Skeletal muscle satellite cell (primary cell): ENCODE measurements at regions not wholly inside any gene's neighbourhood (a gene's known extent, or its start where the extent isn't known, plus 50 kb on each side); places are given as distances from the start of the nearest gene placed in this dataset.
"Not testable (repeated sequence)": the region's sequence is repeated elsewhere in the genome, so short reads cannot be mapped to it uniquely, and the experiment has no call there.

Experiments
- H3K27me3 ChIP-seq: 2 replicates; pipeline ENCODE4 v1.7.0; 2013; ENCODE audit warnings: low read length; ENCODE audit not compliant: control insufficient read depth, insufficient read depth
- H3K36me3 ChIP-seq: 2 replicates; pipeline ENCODE4 v1.7.0; 2013; ENCODE audit warnings: mild to moderate bottlenecking, control low read depth, low read length; ENCODE audit not compliant: insufficient read depth
- H3K4me1 ChIP-seq: 2 replicates; pipeline ENCODE4 v1.7.0; 2013; ENCODE audit warnings: low read length; ENCODE audit not compliant: control insufficient read depth, insufficient read depth
- H3K4me2 ChIP-seq: 2 replicates; pipeline ENCODE4 v1.7.0; 2013; ENCODE audit warnings: mild to moderate bottlenecking, low read length
- H3K4me3 ChIP-seq: 2 replicates; pipeline ENCODE4 v1.7.0; 2013; ENCODE audit warnings: low read length
- H3K9ac ChIP-seq: 2 replicates; pipeline ENCODE4 v1.7.0; 2013; ENCODE audit warnings: mild to moderate bottlenecking, low read depth, low read length, moderate library complexity
- H3K9me3 ChIP-seq: replicated peaks from 2 replicates; pipeline ENCODE4 v1.7.0; 2013; ENCODE audit warnings: mild to moderate bottlenecking, control low read depth, low read length

DNA sequence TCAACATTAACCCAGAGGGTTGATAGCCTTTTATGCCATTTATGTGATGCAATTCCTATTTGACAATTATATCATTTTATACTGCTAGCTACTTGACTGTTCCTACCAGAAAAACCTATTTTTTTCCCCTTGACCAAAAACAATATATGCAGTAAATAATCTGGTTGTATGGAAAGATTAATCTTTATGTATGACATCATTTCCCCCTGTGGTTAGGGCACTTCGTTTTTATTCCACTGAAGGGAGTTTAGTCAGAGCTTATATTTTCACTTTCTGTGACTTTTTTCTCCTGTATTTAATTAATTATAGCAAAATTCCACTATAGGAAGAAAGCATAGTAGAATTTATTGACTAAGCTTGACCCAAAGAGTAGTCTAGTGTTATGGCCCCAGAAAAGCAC, 107.6 kb downstream of the HAUS1 start:
- Histone ChIP-seq H3K9ac (no peak overlapping the region), H3K27me3 (no peaks in the 10 kb centered on the region), H3K4me1 (peaks cover 11% of the 10 kb centered on the region), H3K4me2 (no peak overlapping the region), H3K36me3 (peaks cover 9% of the 10 kb centered on the region), H3K9me3 (no peaks in the 10 kb centered on the region), H3K4me3 (no peak overlapping the region)

DNA sequence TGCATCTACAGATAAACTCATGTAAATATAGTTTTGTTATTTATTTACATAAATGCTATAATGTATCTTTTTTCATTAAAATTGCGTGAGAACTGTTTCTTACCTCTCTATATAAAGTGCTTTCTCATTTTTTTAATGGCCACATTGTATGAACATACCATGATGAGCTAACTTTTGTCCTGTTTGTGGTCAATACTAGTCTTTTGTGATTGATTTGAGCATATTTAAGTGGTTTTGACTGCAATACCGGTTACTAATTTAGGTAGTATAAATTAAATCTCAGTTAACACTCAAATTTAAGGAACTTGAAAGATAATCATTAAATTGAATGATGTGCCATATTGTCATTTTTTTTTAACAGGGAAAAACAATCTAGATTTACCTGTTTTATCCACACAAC, 108.2 kb downstream of the HAUS1 start:
- no peak overlapping the region for H3K4me2 ChIP-seq
- no peak overlapping the region for H3K9ac ChIP-seq
- H3K4me3 ChIP-seq, result no peak overlapping the region
- H3K9me3 ChIP-seq, result no peaks in the 10 kb centered on the region
- H3K4me1 ChIP-seq, result peaks cover 11% of the 10 kb centered on the region
- no peaks in the 10 kb centered on the region for H3K27me3 ChIP-seq
- H3K36me3 ChIP-seq, result peaks cover 9% of the 10 kb centered on the region

GRCh38 chr18:46213295-46213694, 109.1 kb downstream of the HAUS1 start:
- Histone ChIP-seq H3K4me3 (no peak overlapping the region), H3K4me1 (peaks cover 11% of the 10 kb centered on the region), H3K27me3 (no peaks in the 10 kb centered on the region), H3K4me2 (no peak overlapping the region), H3K36me3 (peaks cover 9% of the 10 kb centered on the region), H3K9me3 (no peaks in the 10 kb centered on the region), H3K9ac (no peak overlapping the region)

GRCh38 chr18:46214435-46214834, 110.2 kb downstream of the HAUS1 start:
- Histone ChIP-seq H3K4me3 (no peak overlapping the region), H3K27me3 (no peaks in the 10 kb centered on the region), H3K36me3 (peaks cover 9% of the 10 kb centered on the region), H3K9me3 (no peaks in the 10 kb centered on the region), H3K4me1 (peaks cover 11% of the 10 kb centered on the region), H3K4me2 (no peak overlapping the region), H3K9ac (no peak overlapping the region)

- Histone ChIP-seq H3K9me3 (no peaks in the 10 kb centered on the region), H3K4me2 (no peak overlapping the region), H3K4me1 (peaks cover 21% of the 10 kb centered on the region), H3K9ac (no peak overlapping the region), H3K4me3 (no peak overlapping the region), H3K27me3 (no peaks in the 10 kb centered on the region), H3K36me3 (peaks cover 9% of the 10 kb centered on the region)
Measured at GRCh38 chr18:46215902-46216723, 111.9 kb downstream of the HAUS1 start.

DNA sequence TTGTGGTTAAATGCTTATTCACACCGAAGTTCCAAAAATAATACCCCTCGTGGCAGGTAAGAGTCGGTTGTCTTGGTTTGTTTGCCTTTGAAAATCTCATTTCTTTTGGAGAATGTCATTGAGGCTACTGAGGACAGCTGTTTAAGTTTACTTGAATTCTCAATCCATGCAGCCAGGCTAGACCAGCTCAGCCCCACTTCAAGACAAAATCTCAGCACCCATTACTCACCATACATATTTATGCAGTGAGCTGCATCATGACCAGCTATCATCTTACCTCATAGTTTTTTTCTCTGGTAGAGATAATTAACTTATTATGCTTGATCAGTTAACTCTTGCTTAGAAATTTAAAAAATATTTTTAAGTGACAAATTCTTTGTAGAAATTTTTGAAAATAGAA, 115.9 kb downstream of the HAUS1 start:
- Histone ChIP-seq H3K27me3 (no peaks in the 10 kb centered on the region), H3K9ac (no peak overlapping the region), H3K36me3 (peaks cover 9% of the 10 kb centered on the region), H3K4me1 (peaks cover 10% of the 10 kb centered on the region), H3K9me3 (no peaks in the 10 kb centered on the region), H3K4me2 (peak overlapping the region; percentile 41), H3K4me3 (no peak overlapping the region)

- no peaks in the 10 kb centered on the region for H3K9me3 ChIP-seq
- no peak overlapping the region for H3K4me3 ChIP-seq
- H3K9ac ChIP-seq, result no peak overlapping the region
- H3K4me1 ChIP-seq, result peaks cover 14% of the 10 kb centered on the region
- no peaks in the 10 kb centered on the region for H3K36me3 ChIP-seq
- no peak overlapping the region for H3K4me2 ChIP-seq
- H3K27me3 ChIP-seq, result no peaks in the 10 kb centered on the region
Measured at GRCh38 chr18:46222093-46222492, 117.9 kb downstream of the HAUS1 start.

DNA sequence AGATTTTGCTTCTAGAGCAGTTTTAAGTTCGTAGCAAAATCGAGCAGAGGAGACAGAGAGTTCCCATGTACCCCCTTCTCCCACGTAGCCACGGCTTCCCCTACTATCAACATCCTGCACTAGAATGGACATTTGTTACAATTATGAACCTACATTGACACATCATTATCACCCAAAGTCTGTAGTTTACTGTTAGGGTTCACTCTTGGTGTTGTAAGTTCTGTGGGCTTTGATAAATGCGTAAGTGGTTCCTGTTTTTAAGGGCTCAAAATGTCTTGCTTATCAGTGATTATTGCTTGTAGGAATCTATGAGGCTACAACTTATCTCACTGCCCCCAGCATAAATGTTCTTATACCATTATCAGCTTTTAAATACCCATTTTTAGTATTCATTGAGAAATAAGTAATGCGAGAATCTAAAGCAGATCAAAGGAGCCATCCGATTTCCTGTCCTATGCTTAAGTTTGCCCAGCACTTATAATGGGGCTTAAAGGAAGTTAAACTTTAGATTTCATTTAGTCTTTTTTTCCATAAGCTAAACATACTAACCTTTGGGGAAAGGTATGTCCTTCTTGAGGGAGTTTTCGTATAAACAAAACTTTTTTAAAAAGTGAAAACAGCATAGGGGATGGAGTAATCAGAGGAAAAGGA, 118.7 kb downstream of the HAUS1 start:
- Histone ChIP-seq H3K27me3 (no peaks in the 10 kb centered on the region), H3K9me3 (no peaks in the 10 kb centered on the region), H3K4me2 (no peak overlapping the region), H3K9ac (no peak overlapping the region), H3K36me3 (no peaks in the 10 kb centered on the region), H3K4me3 (no peak overlapping the region), H3K4me1 (peaks cover 14% of the 10 kb centered on the region)

DNA sequence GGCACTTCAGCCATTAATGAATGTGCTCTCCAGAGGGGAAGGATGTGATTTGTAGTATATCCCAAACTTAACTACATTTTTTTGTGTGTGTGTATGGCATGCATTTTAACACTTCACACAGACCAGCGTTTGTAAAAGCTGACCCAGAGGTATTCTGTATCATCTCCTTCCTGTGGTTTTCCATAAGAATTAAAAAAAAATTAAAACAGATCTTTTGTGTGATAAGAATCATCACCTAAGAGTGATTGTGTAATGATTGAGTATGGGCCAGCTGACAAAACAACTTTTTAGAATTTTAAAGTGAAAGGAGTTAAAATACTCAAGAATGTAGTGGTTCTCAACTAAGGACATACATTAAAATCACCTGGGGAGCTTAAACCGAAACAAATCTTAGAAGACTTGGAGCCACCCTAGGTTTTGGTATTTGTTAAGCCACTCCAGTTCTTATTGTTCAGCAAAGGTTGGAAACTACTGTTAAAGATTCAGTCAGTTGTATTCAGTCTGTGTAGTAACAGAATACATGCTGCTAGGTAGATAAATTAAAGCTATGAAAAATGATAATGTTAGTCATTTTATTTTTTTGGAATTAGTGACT, 120.1 kb downstream of the HAUS1 start:
- H3K4me1 ChIP-seq, result peaks cover 14% of the 10 kb centered on the region
- no peaks in the 10 kb centered on the region for H3K9me3 ChIP-seq

DNA sequence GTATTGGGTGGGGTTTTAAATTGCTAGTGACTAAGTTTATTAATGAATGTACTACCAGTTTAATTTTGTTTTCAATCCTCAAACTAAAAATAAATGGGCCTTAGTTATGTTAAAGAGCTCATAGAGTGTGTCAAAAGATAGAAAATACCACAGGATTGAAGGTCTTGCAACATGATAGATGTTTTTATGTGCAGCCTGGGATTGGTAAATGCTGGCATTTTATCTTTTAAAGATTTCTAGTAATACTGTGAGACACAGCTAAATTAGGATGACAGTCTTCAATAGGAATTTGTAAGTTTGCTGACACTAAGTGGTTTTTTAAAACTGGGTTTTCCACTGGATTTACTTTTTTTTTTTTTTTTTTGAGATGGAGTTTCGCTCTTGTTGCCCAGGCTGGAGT, 122.3 kb downstream of the HAUS1 start:
- no peaks in the 10 kb centered on the region for H3K36me3 ChIP-seq
- H3K4me1 ChIP-seq, result peaks cover 5% of the 10 kb centered on the region
- no peak overlapping the region for H3K9ac ChIP-seq

More for the DNA sequence above, 120.1 kb downstream of the HAUS1 start:
- Histone ChIP-seq H3K4me2 (no peak overlapping the region), H3K4me3 (no peak overlapping the region), H3K36me3 (no peaks in the 10 kb centered on the region), H3K9ac (no peak overlapping the region), H3K27me3 (no peaks in the 10 kb centered on the region)

GRCh38 chr18:46229641-46230040, 125.5 kb downstream of the HAUS1 start:
- not testable (repeated sequence) for H3K4me1 ChIP-seq, H3K4me2 ChIP-seq, H3K27me3 ChIP-seq, H3K9me3 ChIP-seq, H3K36me3 ChIP-seq, H3K9ac ChIP-seq, H3K4me3 ChIP-seq

More for the DNA sequence above, 122.3 kb downstream of the HAUS1 start:
- Histone ChIP-seq H3K27me3 (no peaks in the 10 kb centered on the region), H3K4me3 (no peak overlapping the region), H3K9me3 (no peaks in the 10 kb centered on the region), H3K4me2 (no peak overlapping the region)
